HG03103 (cell line): ENCODE measurements at regions not wholly inside any gene's neighbourhood (a gene's known extent, or its start where the extent isn't known, plus 50 kb on each side); places are given as distances from the start of the nearest gene placed in this dataset.

Source experiments
- ATAC-seq: cut with Tn5 transposase; IDR thresholded peaks from one replicate; pipeline ENCODE4 v1.9.1; 2021; ENCODE audit warnings: low read depth; ENCODE audit not compliant: unreplicated experiment

DNA sequence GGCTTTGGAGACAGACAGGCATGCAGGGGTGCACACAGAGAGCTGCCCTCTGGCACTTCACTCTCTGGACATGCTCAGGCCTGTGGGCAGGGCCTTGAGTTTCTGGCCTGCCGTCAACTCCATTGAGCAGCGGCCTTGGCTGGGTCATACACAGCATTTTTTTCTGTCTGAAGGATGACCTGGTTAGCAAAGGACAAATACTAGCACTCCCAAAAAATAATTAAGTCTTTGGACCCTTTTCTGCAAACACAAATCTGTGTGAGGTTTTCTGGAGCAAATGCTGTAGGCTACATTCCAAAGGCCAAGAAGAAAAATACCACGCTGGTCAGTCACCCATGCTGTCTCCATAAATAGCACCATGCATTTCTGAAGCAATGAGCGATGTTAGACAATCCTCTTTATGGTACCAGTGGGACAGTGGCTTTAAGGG, 124.7 kb upstream of the CTAGE1 start:
- ATAC-seq, result no peak

GRCh38 chr18:22543769-22544168, 126.1 kb upstream of the CTAGE1 start:
- no peak for ATAC-seq

GRCh38 chr18:22544626-22545025, 126.9 kb upstream of the CTAGE1 start:
- no peak for ATAC-seq

DNA sequence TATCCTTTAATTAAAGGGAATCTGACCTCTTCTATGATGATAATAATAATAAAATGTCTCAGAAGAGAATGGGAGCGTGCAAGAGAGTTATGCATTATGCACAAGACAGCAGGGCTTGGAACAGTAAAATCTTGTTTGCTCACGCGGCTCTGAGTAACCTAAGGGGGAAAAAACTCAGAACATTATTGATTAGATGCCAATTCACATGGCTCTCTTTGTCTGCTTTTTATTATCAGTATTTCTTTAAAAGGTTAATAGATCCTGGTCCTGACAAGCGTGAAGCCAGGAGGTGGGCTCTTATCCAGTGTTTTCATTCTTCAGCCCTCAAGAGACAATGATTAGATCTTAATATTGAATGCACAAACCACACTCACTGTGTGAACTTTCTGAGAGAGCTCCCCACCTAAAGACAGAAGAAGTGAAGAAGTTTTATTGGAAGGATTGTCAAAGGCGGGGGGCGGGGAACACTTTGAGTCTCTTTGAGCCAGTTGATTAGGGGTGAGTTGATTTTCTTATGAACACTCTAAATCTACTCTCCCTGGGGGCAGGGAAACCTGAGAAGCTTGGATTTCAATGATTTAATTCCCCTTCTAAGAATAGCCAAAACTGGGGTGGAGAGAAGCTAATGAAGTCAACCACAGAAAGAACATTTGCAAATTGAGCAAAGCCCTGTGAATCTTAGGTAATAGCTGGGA, 127.5 kb upstream of the CTAGE1 start:
- ATAC-seq, result no peak

DNA sequence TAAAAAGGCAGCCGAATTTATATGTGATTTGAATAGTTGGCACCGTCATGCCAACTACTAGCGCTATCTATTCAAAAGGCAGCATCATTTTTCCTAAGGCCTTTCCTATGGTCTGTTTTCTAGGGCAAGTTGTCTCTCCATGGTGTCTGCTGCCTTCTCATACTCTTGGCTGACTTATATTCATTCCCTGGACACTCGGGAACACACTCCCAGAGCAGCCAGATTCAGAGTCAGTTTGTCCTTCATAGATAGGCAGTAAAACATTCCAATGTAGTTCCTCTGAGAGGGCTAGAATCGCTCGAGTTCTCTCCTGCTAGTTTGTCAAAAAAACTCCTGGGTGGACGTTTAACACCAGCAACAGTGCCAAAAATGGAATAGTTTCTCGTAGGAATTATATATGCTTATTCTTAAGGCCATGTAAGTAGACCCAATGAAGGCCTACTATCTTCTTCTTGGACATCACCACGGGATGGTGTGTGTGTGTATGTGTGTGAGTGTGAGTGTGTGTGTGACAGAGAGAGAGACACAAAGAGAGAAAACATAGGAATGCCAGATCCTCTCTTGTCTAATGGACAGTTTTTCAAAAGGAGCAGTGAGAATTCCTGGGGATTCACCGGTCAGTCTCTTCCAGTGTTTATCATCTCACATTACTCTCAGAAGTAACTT, 129.3 kb upstream of the CTAGE1 start:
- no peak for ATAC-seq

- no peak for ATAC-seq
Measured at GRCh38 chr18:22547807-22548561, 130.3 kb upstream of the CTAGE1 start.

GRCh38 chr18:22549260-22549937, 131.7 kb upstream of the CTAGE1 start:
- ATAC-seq, result no peak

GRCh38 chr18:22550366-22550765, 132.7 kb upstream of the CTAGE1 start:
- no peak for ATAC-seq

DNA sequence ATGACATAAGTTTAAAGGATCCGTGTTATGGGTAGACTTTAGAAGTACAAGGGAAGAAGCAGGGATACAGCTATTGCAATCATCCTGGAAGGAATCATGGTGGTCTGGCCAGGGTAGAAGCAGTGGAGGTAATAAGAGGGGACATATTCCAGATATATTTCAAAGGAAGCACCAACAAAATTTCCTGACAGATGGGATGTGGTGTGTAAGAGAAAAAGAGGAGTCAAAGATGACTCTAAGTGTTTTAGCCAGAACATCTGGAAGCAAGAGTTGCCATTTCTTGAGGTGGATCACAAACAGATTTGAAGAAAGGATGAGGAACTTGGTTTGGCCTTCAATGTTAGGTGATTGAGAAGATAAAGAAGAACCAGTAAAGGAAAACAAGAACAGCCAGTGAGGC, 133.1 kb upstream of the CTAGE1 start:
- ATAC-seq, result no peak

DNA sequence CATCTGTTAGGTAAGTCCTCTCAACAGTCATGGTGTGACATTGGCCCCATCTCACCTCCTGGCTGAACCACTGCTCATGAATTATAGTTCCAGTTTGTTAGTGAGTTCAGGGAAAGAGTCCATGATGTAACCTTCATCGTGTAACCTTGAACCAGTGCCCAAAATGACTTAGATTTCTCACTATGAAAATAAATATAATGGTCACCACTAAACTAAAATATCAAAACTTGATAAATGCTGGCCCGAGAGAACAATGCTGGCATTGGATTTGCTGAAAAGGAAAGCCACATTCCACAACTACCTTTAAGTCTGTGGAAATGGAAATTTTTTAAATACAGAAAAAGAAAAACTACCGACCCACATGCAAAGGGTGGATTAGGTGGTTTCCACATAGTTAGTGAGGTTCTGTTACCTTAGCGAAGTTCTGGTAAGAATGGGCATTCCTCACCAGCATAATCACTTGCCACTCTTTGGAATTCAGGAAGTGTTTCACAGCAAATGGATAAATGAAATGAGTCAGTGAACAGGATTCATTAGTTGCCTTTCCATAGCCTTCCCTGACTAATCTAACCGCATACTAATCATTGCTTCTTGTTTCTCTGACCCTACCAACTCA, 133.9 kb upstream of the CTAGE1 start:
- ATAC-seq, result no peak

GRCh38 chr18:22552254-22552653, 134.5 kb upstream of the CTAGE1 start:
- no peak for ATAC-seq

DNA sequence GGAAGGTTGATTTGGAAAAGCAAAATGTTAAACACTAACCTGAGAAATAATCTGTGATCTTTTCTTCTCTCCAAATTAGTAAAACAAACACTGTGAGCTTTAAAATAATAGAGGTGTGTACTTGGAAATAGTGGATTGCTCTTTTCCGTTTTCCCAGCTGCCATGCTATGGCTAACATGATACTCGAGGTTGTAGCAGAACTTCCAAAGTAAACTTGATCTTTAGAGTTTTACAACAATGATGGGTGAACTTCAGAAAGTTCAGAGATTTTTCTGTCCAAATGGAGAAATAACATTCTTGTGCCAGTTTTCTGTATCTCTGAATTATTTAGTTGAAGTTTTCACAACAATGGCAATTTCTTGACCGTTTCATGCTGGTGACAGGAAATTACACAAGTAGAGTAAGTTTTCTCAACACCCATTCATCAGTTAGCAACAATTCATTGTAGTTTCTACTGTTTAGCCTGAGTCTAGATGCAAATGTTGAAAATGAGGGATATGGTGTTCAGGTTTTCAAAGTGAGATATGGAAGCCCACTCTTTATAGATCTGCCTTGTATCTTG, 135.3 kb upstream of the CTAGE1 start:
- no peak for ATAC-seq

DNA sequence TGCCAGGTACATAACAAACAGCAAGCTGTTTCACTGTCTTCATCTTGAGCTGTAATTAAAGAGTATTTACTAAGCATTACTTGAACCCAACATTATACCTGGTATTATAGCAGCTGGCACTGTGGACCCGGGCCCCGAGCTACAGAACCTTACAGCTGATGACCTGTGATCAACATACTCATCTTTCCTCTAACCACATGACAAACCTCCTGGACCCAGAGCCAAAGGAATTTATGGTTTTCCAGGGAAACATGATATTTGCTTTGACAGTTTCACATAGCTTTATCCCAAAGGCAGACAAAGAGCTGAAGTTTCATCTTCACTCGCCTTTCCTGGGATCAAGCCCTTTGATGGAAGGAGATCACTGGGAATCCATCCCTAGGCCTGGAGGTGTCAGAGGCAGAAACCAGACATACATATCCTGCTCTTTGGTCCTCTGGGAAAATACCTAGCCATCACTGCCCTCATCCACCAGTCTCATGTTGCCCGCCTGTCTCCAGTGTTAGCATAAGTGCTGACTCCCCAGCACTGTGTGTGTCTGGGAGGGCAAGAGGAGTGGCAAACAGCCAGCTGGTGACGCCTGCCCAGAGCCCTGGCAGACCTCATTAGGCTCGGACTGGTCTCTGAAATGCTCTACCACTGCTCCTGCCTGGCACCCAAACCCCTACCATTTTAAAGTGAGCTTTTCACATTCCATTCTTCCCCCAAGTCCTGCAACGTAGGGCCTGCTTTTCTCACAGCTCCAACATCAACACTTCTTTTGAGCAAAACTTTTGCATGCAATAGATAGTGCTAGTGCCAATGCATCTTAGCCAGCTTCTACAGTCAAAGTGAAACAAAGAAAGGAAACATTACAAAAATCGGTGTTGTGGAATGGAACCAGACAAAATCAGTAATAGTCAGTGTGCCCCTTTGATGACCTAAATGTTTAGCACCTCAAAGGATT, 138.8 kb upstream of the CTAGE1 start:
- no peak for ATAC-seq

GRCh38 chr18:22557168-22557941, 139.6 kb upstream of the CTAGE1 start:
- ATAC-seq, result no peak

GRCh38 chr18:22558945-22559385, 141.2 kb upstream of the CTAGE1 start:
- no peak for ATAC-seq

DNA sequence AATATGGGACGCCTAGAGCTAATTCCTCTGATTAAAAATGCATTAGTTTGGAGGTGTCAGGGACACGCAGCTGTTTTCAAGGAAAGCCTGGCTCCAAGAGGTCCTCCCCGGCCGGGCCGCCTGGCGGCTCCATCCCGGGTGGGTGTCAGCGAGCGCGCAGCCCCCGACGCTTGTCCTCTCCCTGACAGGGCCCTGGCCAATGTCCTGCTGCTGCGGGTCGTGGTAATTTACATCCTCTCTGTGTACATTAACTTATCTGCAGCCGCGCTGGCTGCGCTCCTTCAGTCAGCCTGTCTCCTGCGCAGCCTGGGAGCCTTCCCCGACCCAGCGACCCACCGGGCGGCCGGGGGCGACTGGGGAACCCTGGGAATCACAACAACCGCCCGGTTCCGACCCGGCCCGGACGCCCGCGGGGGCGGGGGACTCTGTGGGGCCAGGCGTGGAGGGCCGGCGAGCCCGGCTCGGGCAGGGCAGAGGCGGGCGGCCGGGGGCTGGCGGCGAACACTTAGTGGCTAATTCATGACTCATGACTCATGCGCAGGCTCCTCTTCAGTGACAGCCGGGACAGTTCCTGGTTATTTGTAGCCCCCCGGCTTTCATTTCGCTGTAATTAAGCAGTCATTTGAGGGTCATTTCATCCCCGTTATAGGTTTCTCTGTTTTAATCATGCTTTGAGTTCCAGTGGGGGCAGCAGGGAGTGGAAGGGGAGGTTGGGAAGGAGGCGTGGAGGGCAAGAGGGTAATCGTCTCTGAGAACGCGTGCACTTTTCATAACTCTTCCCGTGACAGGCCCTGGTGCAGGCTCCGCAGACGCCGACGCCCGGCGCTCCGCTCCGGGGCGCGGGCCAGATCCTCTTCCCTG, 141.9 kb upstream of the CTAGE1 start:
- ATAC-seq, result no peak

DNA sequence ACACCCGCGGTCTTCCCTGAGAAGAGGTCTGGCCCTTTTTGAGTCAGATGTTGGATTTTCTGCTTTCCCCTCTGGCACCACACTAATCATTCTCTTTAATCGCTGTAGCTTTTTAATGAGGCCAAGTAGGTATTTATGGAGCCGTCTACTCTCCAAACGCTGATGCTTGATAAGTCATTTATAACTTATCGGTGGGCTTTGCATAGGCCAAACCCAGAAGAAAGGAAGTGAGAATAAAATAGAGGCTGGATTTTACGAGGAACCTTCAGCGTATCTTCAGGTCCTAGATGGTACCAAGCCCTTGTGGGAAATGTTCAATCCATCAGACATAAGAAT, 142.5 kb upstream of the CTAGE1 start:
- ATAC-seq, result no peak

- no peak for ATAC-seq
Measured at GRCh38 chr18:22560797-22561196, 143.1 kb upstream of the CTAGE1 start.
